ENCODE measurements at regions not wholly inside any gene's neighbourhood (a gene's known extent, or its start where the extent isn't known, plus 50 kb on each side); places are given as distances from the start of the nearest gene placed in this dataset.

DNA sequence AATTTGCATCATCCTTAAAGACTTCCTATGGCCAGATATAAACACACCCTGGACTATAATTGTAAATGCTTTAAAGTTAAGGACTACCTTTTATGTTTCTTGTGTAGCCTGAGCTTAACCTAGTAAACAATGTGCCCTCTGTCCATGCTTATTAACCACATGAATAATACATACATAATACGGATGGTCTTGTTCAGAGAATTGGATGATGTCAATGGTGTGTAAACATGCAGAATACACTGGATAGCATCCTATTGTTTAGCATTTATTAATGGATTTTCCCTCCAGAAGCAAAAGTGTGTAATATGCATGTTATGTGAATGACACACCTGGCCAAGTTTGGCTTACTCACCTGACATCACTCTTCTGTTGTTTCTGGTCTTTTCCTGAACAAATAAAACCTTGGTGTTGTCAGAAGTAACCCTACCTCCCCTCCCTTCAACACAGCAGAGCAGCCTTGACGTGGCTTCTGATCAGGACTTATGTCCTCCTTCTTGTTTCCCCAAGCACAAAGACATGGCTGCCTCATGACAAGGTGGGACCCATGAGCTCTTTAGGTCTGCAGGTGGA, 517.9 kb downstream of the MTRR start:
- TF ChIP-seq TAF1 (IDR thresholded peaks at IDR 0.05; ENCODE audit: borderline replicate concordance, insufficient read depth, low read length) (no peak), SIN3A (IDR thresholded peaks at IDR 0.05; ENCODE audit: borderline replicate concordance, insufficient read depth, low read length) (no peak), POLR2AphosphoS5 (IDR thresholded peaks at IDR 0.05; ENCODE audit: low read depth, low read length) (no peak)

Data from PFSK-1 (cell line).